GM12892 (cell line): ENCODE measurements at regions not wholly inside any gene's neighbourhood (a gene's known extent, or its start where the extent isn't known, plus 50 kb on each side); places are given as distances from the start of the nearest gene placed in this dataset.

Source experiments
- POLR2A ChIP-seq: IDR thresholded peaks from 2 replicates; pipeline ENCODE4 v1.6.1; 2011; ENCODE audit warnings: low read depth, low read length, control low read depth
- TAF1 ChIP-seq: IDR thresholded peaks from 2 replicates; pipeline ENCODE4 v1.6.1; 2011; ENCODE audit warnings: low read depth, mild to moderate bottlenecking, control low read depth, low read length, borderline replicate concordance

DNA sequence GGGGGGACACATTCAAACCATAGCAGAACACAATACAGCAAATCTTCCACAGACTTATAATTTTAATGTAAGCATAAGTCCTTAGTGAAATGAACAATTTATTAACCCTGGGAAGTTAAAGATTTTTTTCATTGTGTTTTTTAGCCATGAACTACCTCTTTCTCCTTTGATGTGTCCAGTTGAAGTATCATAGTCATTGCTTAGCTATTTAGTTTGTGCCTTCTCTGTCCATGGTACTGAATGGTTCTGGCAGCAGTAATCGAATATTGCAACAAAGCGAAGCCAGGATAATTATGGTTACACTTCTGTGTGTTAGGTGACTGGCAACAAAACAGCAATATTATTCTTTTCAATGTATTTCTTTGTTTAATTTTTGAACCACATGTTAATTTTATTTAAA, 403.0 kb upstream of the ONECUT1 start:
- TF ChIP-seq TAF1, result no peak
- TF ChIP-seq POLR2A, result no peak
